ENCODE measurements at regions not wholly inside any gene's neighbourhood (a gene's known extent, or its start where the extent isn't known, plus 50 kb on each side); places are given as distances from the start of the nearest gene placed in this dataset.
A peak's percentile ranks its signal among the peaks of the same experiment; 100 is the strongest.
"Not testable (repeated sequence)": the region's sequence is repeated elsewhere in the genome, so short reads cannot be mapped to it uniquely, and the experiment has no call there.

- no peaks in the 10 kb centered on the region for H3K36me3 Mint-ChIP-seq
- POLR2A ChIA-PET, result interaction anchor here (0.5 to 4.9 kb wide), 6 partner anchors 11 to 60 kb away, joined by 3 to 17 read pairs (median 8); partner anchors contain the start of gene HBS1L
- DNase-seq (no peak), ATAC-seq (no peak)
- peaks cover 0 to 6% (median 0%) of the 10 kb centered on the region in 9 donors for H3K9me3 Mint-ChIP-seq
- H3K27me3 Mint-ChIP-seq, result no peaks in the 10 kb centered on the region
- H3K27ac Mint-ChIP-seq, result peak overlapping the region in 8 of 10 donors; percentile 12 to 93 (median 78)
- H3K4me1 Mint-ChIP-seq, result peaks cover 36 to 77% (median 66%) of the 10 kb centered on the region in 4 donors
- peak overlapping the region in 3 of 10 donors; percentile 11 to 38 (median 12) for H3K4me3 Mint-ChIP-seq
These were observed 59.9 kb upstream of the HBS1L start for GRCh38 chr6:135114355-135115145.

GRCh38 chr6:135113860-135114259 is 59.2 kb upstream of the HBS1L start:
- peaks cover 0 to 6% (median 0%) of the 10 kb centered on the region in 9 donors for H3K9me3 Mint-ChIP-seq
- DNase-seq (no peak), ATAC-seq (no peak)
- peak overlapping the region in 1 of 10 donors; percentile 11 for H3K4me3 Mint-ChIP-seq
- peaks cover 36 to 74% (median 62%) of the 10 kb centered on the region in 4 donors for H3K4me1 Mint-ChIP-seq
- no peaks in the 10 kb centered on the region for H3K36me3 Mint-ChIP-seq
- peak overlapping the region in 3 of 10 donors; percentile 47 to 93 (median 91) for H3K27ac Mint-ChIP-seq
- H3K27me3 Mint-ChIP-seq, result no peaks in the 10 kb centered on the region
- POLR2A ChIA-PET, result no interaction called here

- H3K9me3 Mint-ChIP-seq, H3K36me3 Mint-ChIP-seq, H3K27me3 Mint-ChIP-seq, DNase-seq, POLR2A ChIA-PET, ATAC-seq: not testable (repeated sequence)
- peak overlapping the region in 3 of 10 donors; percentile 60 to 93 (median 63) for H3K27ac Mint-ChIP-seq
- H3K4me3 Mint-ChIP-seq, result peak overlapping the region in 1 of 10 donors; percentile 3
- H3K4me1 Mint-ChIP-seq, result peaks cover 27 to 65% (median 53%) of the 10 kb centered on the region in 4 donors
These were observed 58.3 kb upstream of the HBS1L start for GRCh38 chr6:135112951-135113350.

DNA sequence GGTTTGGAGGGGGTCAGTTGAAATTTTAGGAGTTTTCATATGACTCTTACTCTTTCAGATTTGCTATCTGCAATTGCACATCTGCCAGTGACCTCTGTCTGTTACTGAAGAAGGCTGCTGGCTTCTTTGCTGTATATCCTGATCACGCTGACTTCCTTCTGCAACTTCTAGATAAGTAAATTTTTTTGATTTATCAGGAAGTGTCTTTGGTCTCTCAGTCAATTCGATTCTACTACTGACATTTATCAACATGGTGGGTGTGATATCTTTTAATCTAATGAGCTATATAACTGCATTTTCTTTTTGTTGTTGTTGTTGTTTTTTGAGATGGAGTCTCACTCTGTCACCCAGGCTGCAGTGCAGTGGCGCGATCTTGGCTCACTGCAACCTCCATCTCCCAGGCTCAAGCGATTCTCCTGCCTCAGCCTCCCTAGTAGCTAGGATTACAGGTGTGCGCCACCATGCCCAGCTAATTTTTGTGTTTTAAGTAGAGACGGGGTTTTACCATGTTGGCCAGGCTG is 55.7 kb upstream of the HBS1L start:
- POLR2A ChIA-PET, result interaction anchor here (1.4 kb wide), 1 partner anchor 22 kb away, joined by 6 read pairs; no protein-coding TSS in a partner anchor
- DNase-seq, H3K9me3 Mint-ChIP-seq, H3K4me3 Mint-ChIP-seq, H3K27me3 Mint-ChIP-seq, ATAC-seq, H3K36me3 Mint-ChIP-seq: not testable (repeated sequence)
- peaks cover 27 to 59% (median 35%) of the 10 kb centered on the region in 4 donors for H3K4me1 Mint-ChIP-seq
- peak overlapping the region in 1 of 10 donors; percentile 13 for H3K27ac Mint-ChIP-seq

DNA sequence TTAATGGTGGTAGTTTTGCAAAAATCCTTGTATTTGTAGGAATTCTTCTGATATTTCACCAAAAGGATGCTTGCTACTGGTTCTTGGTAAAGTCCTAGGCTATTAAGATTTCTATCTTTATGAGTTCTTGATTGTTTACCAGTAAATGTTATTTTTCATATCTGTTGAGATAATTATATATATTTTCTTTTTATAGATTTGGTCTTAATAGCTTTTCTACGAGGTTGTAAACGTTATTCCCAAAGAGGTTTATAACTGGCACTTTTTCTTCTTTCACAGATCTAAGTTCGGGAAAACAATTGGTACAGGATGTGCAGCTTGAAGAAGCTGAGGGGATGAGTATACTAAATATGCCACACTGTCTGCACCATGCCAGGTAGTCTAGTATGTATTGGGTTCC is 55.1 kb upstream of the HBS1L start:
- Mint-ChIP-seq H3K4me1 (peaks cover 30 to 59% (median 36%) of the 10 kb centered on the region in 4 donors), H3K27ac (peak overlapping the region in 2 of 10 donors; percentile 13 to 44), H3K27me3 (no peaks in the 10 kb centered on the region), H3K4me3 (no peak overlapping the region), H3K36me3 (no peaks in the 10 kb centered on the region), H3K9me3 (peaks cover 0 to 10% (median 0%) of the 10 kb centered on the region in 9 donors)
- POLR2A ChIA-PET, result interaction anchor here (0.6 to 1.4 kb wide), 3 partner anchors 23 to 78 kb away, joined by 4 to 6 read pairs (median 5); no protein-coding TSS in a partner anchor
- no peak for ATAC-seq
- DNase-seq, result no peak

DNA sequence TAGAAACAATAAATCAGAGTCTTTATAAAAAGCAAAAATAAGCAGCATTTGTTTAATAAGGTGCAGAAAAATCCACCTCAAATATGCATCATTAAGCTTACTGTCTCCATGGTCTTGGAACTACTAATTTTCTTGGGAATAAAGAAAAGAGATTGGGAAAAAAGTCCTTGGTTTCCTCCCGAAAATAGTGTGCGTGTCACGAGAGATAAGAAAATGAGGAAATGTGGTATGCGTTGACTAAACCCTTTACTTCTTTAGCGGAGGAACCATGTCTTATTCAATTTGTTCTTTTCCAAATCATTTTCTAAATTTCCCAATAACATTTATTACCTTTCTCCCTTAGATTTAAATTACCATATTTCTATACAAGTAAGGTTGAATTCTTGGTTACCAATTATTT is 54.1 kb upstream of the HBS1L start:
- no peak overlapping the region for H3K4me3 Mint-ChIP-seq
- peaks cover 0 to 12% (median 0%) of the 10 kb centered on the region in 9 donors for H3K9me3 Mint-ChIP-seq
- POLR2A ChIA-PET, result interaction anchor here (1.4 kb wide), 1 partner anchor 24 kb away, joined by 6 read pairs; no protein-coding TSS in a partner anchor
- H3K4me1 Mint-ChIP-seq, result peaks cover 35 to 67% (median 40%) of the 10 kb centered on the region in 4 donors
- ATAC-seq, result no peak
- no peaks in the 10 kb centered on the region for H3K36me3 Mint-ChIP-seq
- no peak for DNase-seq
- no peak overlapping the region for H3K27ac Mint-ChIP-seq
- H3K27me3 Mint-ChIP-seq, result no peaks in the 10 kb centered on the region

DNA sequence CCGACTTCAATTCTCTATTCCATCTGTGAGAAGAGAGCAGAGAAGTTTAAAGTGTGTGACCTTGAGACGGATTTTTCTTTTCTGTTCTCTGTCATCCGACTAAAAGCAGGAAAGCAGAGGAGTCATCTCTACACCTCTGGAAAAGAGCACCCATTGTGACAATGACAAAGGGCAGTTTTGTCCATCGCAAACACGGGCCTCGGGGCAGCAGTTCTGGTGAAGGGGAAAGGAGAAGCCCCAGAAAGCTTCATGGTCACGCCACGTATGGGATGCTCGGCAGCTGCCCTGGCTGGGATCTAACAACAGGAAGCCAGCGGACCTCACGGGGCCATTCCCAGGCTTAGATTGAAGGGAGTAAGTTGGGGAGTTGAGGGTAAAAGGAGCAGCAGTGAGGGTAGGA is 52.0 kb upstream of the HBS1L start:
- ATAC-seq (no peak), DNase-seq (no peak)
- H3K27me3 Mint-ChIP-seq, result no peaks in the 10 kb centered on the region
- peaks cover 33 to 73% (median 52%) of the 10 kb centered on the region in 4 donors for H3K4me1 Mint-ChIP-seq
- H3K4me3 Mint-ChIP-seq, result no peak overlapping the region
- POLR2A ChIA-PET, result interaction anchor here (1.3 kb wide), 1 partner anchor 20 kb away, joined by 4 read pairs; no protein-coding TSS in a partner anchor
- H3K27ac Mint-ChIP-seq, result peak overlapping the region in 4 of 10 donors; percentile 29 to 95 (median 54)
- H3K9me3 Mint-ChIP-seq, result peaks cover 0 to 12% (median 0%) of the 10 kb centered on the region in 9 donors
- H3K36me3 Mint-ChIP-seq, result no peaks in the 10 kb centered on the region

DNA sequence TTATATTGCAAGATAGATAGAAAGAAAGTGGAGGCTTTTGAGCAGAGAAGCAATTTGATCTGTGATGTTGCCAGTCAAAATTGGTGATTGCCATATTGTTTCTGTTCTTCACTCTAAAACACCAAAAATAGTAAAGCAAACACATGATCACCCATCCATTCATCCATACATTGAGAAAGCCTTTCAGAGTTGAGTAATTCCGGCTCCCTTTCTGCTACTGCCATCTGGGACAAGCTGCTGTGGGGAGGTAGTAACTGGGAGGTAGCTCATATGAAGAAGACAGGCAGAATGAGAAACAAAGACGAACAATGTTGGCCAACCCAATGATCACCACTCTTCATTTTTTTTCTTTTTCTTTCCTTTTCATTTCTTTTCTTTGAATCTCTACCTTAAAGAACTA is 51.1 kb upstream of the HBS1L start:
- peaks cover 0 to 12% (median 0%) of the 10 kb centered on the region in 9 donors for H3K9me3 Mint-ChIP-seq
- H3K27ac Mint-ChIP-seq, result peak overlapping the region in 9 of 10 donors; percentile 50 to 95 (median 88)
- ATAC-seq (no peak), DNase-seq (no peak)
- peak overlapping the region in 1 of 10 donors; percentile 47 for H3K4me3 Mint-ChIP-seq
- H3K36me3 Mint-ChIP-seq, result no peaks in the 10 kb centered on the region
- H3K27me3 Mint-ChIP-seq, result no peaks in the 10 kb centered on the region
- POLR2A ChIA-PET, result interaction anchor here (0.5 to 3.8 kb wide), 5 partner anchors 11 to 77 kb away, joined by 3 to 24 read pairs (median 14); partner anchors contain the start of gene HBS1L
- H3K4me1 Mint-ChIP-seq, result peaks cover 32 to 76% (median 59%) of the 10 kb centered on the region in 4 donors

DNA sequence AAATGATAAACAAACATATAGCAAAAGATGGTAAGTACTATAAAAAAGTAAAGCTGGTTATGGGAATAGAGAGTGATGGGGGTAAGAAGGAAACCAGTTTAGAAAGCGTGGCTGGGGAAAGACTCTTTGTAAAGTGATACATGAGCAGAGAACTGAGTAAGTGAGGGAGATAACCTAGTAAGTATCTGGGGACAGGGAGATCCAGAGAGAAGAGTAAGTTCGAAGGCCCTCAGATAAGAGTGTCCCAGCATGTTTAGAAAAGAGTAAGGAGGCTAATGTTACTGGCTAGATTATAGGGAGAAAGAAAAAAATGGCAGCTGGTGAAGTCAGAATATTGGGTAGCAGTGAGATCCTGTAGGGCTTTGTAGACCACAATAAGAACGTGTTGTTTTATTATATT is 50.7 kb upstream of the HBS1L start:
- ATAC-seq, result no peak
- POLR2A ChIA-PET, result interaction anchor here (3.2 to 3.9 kb wide), 4 partner anchors 12 to 78 kb away, joined by 14 to 42 read pairs (median 24); partner anchors contain the start of gene HBS1L
- Mint-ChIP-seq H3K36me3 (peaks cover 0 to 1% (median 0%) of the 10 kb centered on the region in 3 donors), H3K4me1 (peaks cover 30 to 76% (median 58%) of the 10 kb centered on the region in 4 donors), H3K9me3 (peaks cover 0 to 12% (median 0%) of the 10 kb centered on the region in 9 donors), H3K4me3 (peak overlapping the region in 1 of 10 donors; percentile 47), H3K27me3 (no peaks in the 10 kb centered on the region), H3K27ac (peak overlapping the region; percentile 50 to 95 (median 90))
- no peak for DNase-seq

Measured in naive thymus-derived CD8-positive, alpha-beta T cell (primary cell).